K562 (cell line): ENCODE measurements at regions not wholly inside any gene's neighbourhood (a gene's known extent, or its start where the extent isn't known, plus 50 kb on each side); places are given as distances from the start of the nearest gene placed in this dataset.

Source experiments
- ATAC-seq: fragments of 200-7000 bp; cut with Tn5 transposase; 3 replicates; pipeline ENCODE4 v1.9.1; 2020; ENCODE audit warnings: moderate library complexity
- BruUV-seq: library from RNA; stranded (reverse); fragments of 400-500 nt; replicated peaks from 2 replicates; lab custom pipeline; 2021; lab: Mats Ljungman, UMichigan
- CTCF ChIA-PET: fragments of 300-600 bp; formaldehyde crosslinking; extraction: SDS; loops from one replicate; lab custom pipeline; 2021; ENCODE audit warnings: low intra/inter-chr PET ratio; lab: Yijun Ruan, JAX
- POLR2A ChIA-PET: fragments of 300-600, 350-650 bp; sonication (Branson Sonifier 250); formaldehyde crosslinking; extraction: SDS; loops from one replicate; lab custom pipeline; 2021; ENCODE audit warnings: antibody characterized with exemption, inconsistent platforms; lab: Yijun Ruan, JAX
- DNase-seq, 4 experiments: peaks; one replicate each; pipeline versions ENCODE4 v3.0.0 to v3.0.0-alpha.2; 2011 to 2018; ENCODE audit warnings: low spot score in 3 of 4, mixed read lengths in 3 of 4; ENCODE audit errors: extremely low read depth in 1 of 4
- FAIRE-seq: peaks from 2 replicates; lab custom pipeline; 2011; peaks lifted over from hg19 to GRCh38; lab: Jason Lieb, UNC
- H2AFZ ChIP-seq: 2 replicates; pipeline ENCODE4 v1.6.0; 2011; ENCODE audit warnings: low read depth, low read length, control low read depth, inconsistent platforms
- H3K27ac ChIP-seq: fragments of 200-600 bp; 3 replicates; pipeline ENCODE4 v1.8.0; 2011; ENCODE audit warnings: low read depth, mild to moderate bottlenecking, control low read depth, inconsistent platforms, low read length, moderate library complexity, mixed read lengths; ENCODE audit errors: extremely low read depth
- H3K27me3 ChIP-seq, 2 experiments: fragments of 300-600 bp in 1 of 2; 2 replicates in 1 of 2; 3 replicates in 1 of 2; pipeline versions ENCODE4 v1.6.0 to v1.8.0; 2011; ENCODE audit warnings: inconsistent platforms in 2 of 2, low read length in 2 of 2, mild to moderate bottlenecking in 1 of 2, mixed read lengths in 1 of 2, moderate library complexity in 1 of 2; ENCODE audit not compliant: control insufficient read depth in 2 of 2, insufficient read depth in 2 of 2
- H3K36me3 ChIP-seq: fragments of 300-600 bp; 3 replicates; pipeline ENCODE4 v1.8.0; 2011; ENCODE audit warnings: mild to moderate bottlenecking, low read length, inconsistent platforms; ENCODE audit not compliant: control insufficient read depth, insufficient read depth
- H3K4me1 ChIP-seq, 2 experiments: fragments of 200-600 bp in 1 of 2; replicated peaks in 1 of 2; 2 replicates in 1 of 2; 3 replicates in 1 of 2; pipeline versions ENCODE4 v1.5.1 to v1.8.0; 2011; ENCODE audit warnings: inconsistent platforms in 2 of 2, low read length in 2 of 2, mild to moderate bottlenecking in 1 of 2, mixed read lengths in 1 of 2, moderate library complexity in 1 of 2; ENCODE audit not compliant: control insufficient read depth in 2 of 2, insufficient read depth in 2 of 2
- H3K4me2 ChIP-seq: 2 replicates; pipeline ENCODE4 v1.6.1; 2011; ENCODE audit warnings: low read length, control low read depth, inconsistent platforms, mixed read lengths; ENCODE audit not compliant: insufficient read depth
- H3K4me3 ChIP-seq: fragments of 200-600 bp; sonication (generic), shearing (Covaris generic); 2 replicates; pipeline ENCODE4 v1.5.1; 2016; ENCODE audit warnings: control low read depth, inconsistent platforms
- H3K79me2 ChIP-seq: fragments of 200-600 bp; 3 replicates; pipeline ENCODE4 v1.8.0; 2011; ENCODE audit warnings: low read length, inconsistent platforms; ENCODE audit not compliant: control insufficient read depth, insufficient read depth
- H3K9ac ChIP-seq, 2 experiments: 2 replicates each; pipeline versions ENCODE4 v1.6.0 to v1.6.1; 2011; ENCODE audit warnings: low read depth in 2 of 2, low read length in 2 of 2, control low read depth in 1 of 2, inconsistent platforms in 1 of 2, mild to moderate bottlenecking in 1 of 2, mixed read lengths in 1 of 2; ENCODE audit not compliant: insufficient read depth in 1 of 2
- H3K9me1 ChIP-seq: one replicate; pipeline ENCODE4 v1.6.0; 2011; ENCODE audit warnings: inconsistent platforms, mild to moderate bottlenecking, low read length, moderate library complexity; ENCODE audit not compliant: control insufficient read depth, insufficient read depth
- H3K9me3 ChIP-seq: replicated peaks from 2 replicates; pipeline ENCODE4 v1.5.1; 2011; ENCODE audit warnings: low read depth, low read length, inconsistent platforms; ENCODE audit not compliant: control insufficient read depth, insufficient read depth
- H4K20me1 ChIP-seq: replicated peaks from 2 replicates; pipeline ENCODE4 v1.6.1; 2011; ENCODE audit warnings: low read length, inconsistent platforms, mixed read lengths; ENCODE audit not compliant: control insufficient read depth, insufficient read depth
- BHLHE40 ChIP-seq: IDR thresholded peaks from 2 replicates; pipeline ENCODE4 v1.6.1; 2011; ENCODE audit warnings: low read length, improper control_type of control experiment
- CHD1 ChIP-seq: fragments of 200-600 bp; sonication (generic); IDR thresholded peaks from one replicate; pipeline ENCODE4 v1.6.1; 2012; ENCODE audit warnings: mild to moderate bottlenecking, moderate library complexity, low read length, inconsistent platforms
- CSDE1 ChIP-seq, 2 experiments: fragments of 450-650 bp; IDR thresholded peaks; 2 replicates each; pipeline ENCODE4 v1.6.1; 2016; ENCODE audit warnings: mild to moderate bottlenecking in 1 of 2
- DPF2 ChIP-seq: fragments of 450-650 bp; IDR thresholded peaks from 2 replicates; pipeline ENCODE4 v1.6.1; 2016
- ETV1 ChIP-seq: fragments of 450-650 bp; conservative IDR thresholded peaks from 2 replicates; pipeline ENCODE4 v1.6.1; 2016; ENCODE audit warnings: missing genetic modification characterization, control low read depth, low read depth, missing compliant biosample characterization
- GTF2A2 ChIP-seq: IDR thresholded peaks from 2 replicates; pipeline ENCODE4 v1.6.1; 2016; ENCODE audit warnings: mild to moderate bottlenecking, missing genetic modification characterization, missing compliant biosample characterization
- HMG20A ChIP-seq: fragments of 450-650 bp; formaldehyde crosslinking; conservative IDR thresholded peaks from 2 replicates; pipeline ENCODE4 v1.4.0; 2020; ENCODE audit warnings: mild to moderate bottlenecking, mixed read lengths
- JUN ChIP-seq, 2 experiments: sonication (generic) in 1 of 2; formaldehyde crosslinking in 1 of 2; IDR thresholded peaks; 2 replicates each; pipeline versions ENCODE4 v1.6.1 to v1.8.0; 2012 to 2022; ENCODE audit warnings: borderline replicate concordance in 2 of 2, mild to moderate bottlenecking in 2 of 2, improper control_type of control experiment in 1 of 2, low read depth in 1 of 2, low read length in 1 of 2, missing genetic modification reagents in 1 of 2
- MAFG ChIP-seq: fragments of 450-650 bp; conservative IDR thresholded peaks from 2 replicates; pipeline ENCODE4 v1.6.1; 2016; ENCODE audit warnings: missing genetic modification characterization, missing compliant biosample characterization
- MTF1 ChIP-seq: fragments of 250-450 bp; sonication (Bioruptor Pico); IDR thresholded peaks from 2 replicates; pipeline ENCODE4 v1.9.0; 2021; ENCODE audit warnings: moderate library complexity, mild to moderate bottlenecking, inconsistent platforms, borderline replicate concordance
- SMAD1 ChIP-seq: fragments of 150-350 bp; IDR thresholded peaks from 2 replicates; pipeline ENCODE4 v1.6.1; 2014; ENCODE audit warnings: low read length, low read depth; ENCODE audit not compliant: partially characterized antibody
- TCF3 ChIP-seq: sonication (generic); formaldehyde crosslinking; IDR thresholded peaks from 2 replicates; pipeline ENCODE4 v1.4.0; 2020; ENCODE audit warnings: mild to moderate bottlenecking, missing genetic modification reagents
- ZBED1 ChIP-seq: IDR thresholded peaks from 2 replicates; pipeline ENCODE4 v1.6.1; 2014
- ZBTB8A ChIP-seq: fragments of 450-650 bp; IDR thresholded peaks from 2 replicates; pipeline ENCODE4 v1.6.1; 2018; ENCODE audit warnings: mild to moderate bottlenecking, moderate library complexity; ENCODE audit not compliant: partially characterized antibody
- ZNF175 ChIP-seq: fragments of 200-800 bp; sonication (Bioruptor generic); IDR thresholded peaks from 2 replicates; pipeline ENCODE4 v1.6.1; 2016; ENCODE audit warnings: low read depth, mild to moderate bottlenecking, missing genetic modification characterization, missing compliant biosample characterization
- ZNF253 ChIP-seq: fragments of 250-450 bp; sonication (Bioruptor Pico); conservative IDR thresholded peaks from 2 replicates; pipeline ENCODE4 v1.6.1; 2021; ENCODE audit warnings: mild to moderate bottlenecking
- ZNF316 ChIP-seq: fragments of 450-650 bp; IDR thresholded peaks from 2 replicates; pipeline ENCODE4 v1.6.1; 2016
- ZNF445 ChIP-seq: fragments of 250-450 bp; sonication (Bioruptor Pico); IDR thresholded peaks from 2 replicates; pipeline ENCODE4 v1.4.0; 2020; ENCODE audit warnings: low read depth, mild to moderate bottlenecking, moderate library complexity
- WGBS: fragments of 100-300 bp; shearing (Covaris generic); methylation state at CpG from one replicate; pipeline ENCODE4 v1.1.6; 2016; ENCODE audit warnings: low coverage, mixed read lengths; ENCODE audit not compliant: insufficient coverage; ENCODE audit errors: missing lambda C conversion rate; 5-methylcytosine and 5-hydroxymethylcytosine counted together
- in situ Hi-C: fragments of 300-500 bp; cut with MboI; formaldehyde crosslinking; loops from 4 replicates; pipeline ENCODE4 v1.15.0; 2018; ENCODE audit warnings: inconsistent platforms, mixed read lengths
- intact Hi-C: fragments of 100-400 bp; cut with micrococcal nuclease; formaldehyde crosslinking; loops from 2 replicates; pipeline ENCODE4 v1.14.2; 2022
- TF ChIP-seq, protein P1 (sequence below): conservative IDR thresholded peaks from 2 replicates; pipeline ENCODE4 v1.6.1; 2011; ENCODE audit warnings: low read depth, mild to moderate bottlenecking, low read length; ENCODE audit not compliant: control insufficient read depth

GRCh38 chr11:100618914-100619313 lies 68.2 kb upstream of the ARHGAP42 start:
- Histone ChIP-seq H3K27me3 (no peaks in the 10 kb centered on the region), H3K4me3 (no peak overlapping the region), H3K4me1 (no peaks in the 10 kb centered on the region), H3K9ac (no peak overlapping the region), H3K9me3 (no peaks in the 10 kb centered on the region), H3K36me3 (no peaks in the 10 kb centered on the region), H2AFZ (no peak overlapping the region), H4K20me1 (no peaks in the 10 kb centered on the region), H3K9me1 (no peaks in the 10 kb centered on the region), H3K4me2 (no peak overlapping the region), H3K27ac (no peak overlapping the region), H3K79me2 (no peaks in the 10 kb centered on the region)
- TF ChIP-seq CHD1 (no peak), MAFG (no peak), DPF2 (no peak), BHLHE40 (no peak), JUN (IDR thresholded peaks at IDR 0.05; ENCODE audit: borderline replicate concordance, low read depth, low read length) (no peak), JUN (CRISPR knock-in tag; IDR thresholded peaks at IDR 0.05; ENCODE audit: borderline replicate concordance) (no peak), MTF1 (CRISPR knock-in tag) (no peak), SMAD1 (no peak), ZBTB8A (no peak), ZNF175 (CRISPR knock-in tag) (no peak), HMG20A (CRISPR knock-in tag) (no peak), GTF2A2 (tag) (no peak), TCF3 (CRISPR knock-in tag) (no peak), ZNF253 (CRISPR knock-in tag) (no peak), CSDE1 (IDR thresholded peaks at IDR 0.05) (no peak), ETV1 (no peak), ZNF316 (no peak), ZBED1 (no peak), ZNF445 (no peak)
- TF ChIP-seq, protein P1, sequence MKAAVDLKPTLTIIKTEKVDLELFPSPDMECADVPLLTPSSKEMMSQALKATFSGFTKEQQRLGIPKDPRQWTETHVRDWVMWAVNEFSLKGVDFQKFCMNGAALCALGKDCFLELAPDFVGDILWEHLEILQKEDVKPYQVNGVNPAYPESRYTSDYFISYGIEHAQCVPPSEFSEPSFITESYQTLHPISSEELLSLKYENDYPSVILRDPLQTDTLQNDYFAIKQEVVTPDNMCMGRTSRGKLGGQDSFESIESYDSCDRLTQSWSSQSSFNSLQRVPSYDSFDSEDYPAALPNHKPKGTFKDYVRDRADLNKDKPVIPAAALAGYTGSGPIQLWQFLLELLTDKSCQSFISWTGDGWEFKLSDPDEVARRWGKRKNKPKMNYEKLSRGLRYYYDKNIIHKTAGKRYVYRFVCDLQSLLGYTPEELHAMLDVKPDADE, result no peak
- DNase-seq (no peak), ATAC-seq (no peak), FAIRE-seq (no peak)
- POLR2A ChIA-PET, result no interaction called here
- intact Hi-C loops, result no loop called here
- no TSS peak for BruUV-seq
- in situ Hi-C loops, result no loop called here
- CTCF ChIA-PET, result no interaction called here
- WGBS, result 9% methylated on average over 2 of the region's 2 CpGs
